ENCODE measurements at regions not wholly inside any gene's neighbourhood (a gene's known extent, or its start where the extent isn't known, plus 50 kb on each side); places are given as distances from the start of the nearest gene placed in this dataset.

- Histone ChIP-seq H3K27ac (ENCODE audit: low read depth) (no peak overlapping the region), H3K36me3 (ENCODE audit: insufficient read depth) (no peaks in the 10 kb centered on the region), H3K4me1 (ENCODE audit: insufficient read depth) (no peaks in the 10 kb centered on the region), H3K4me3 (ENCODE audit: low read depth, low read length) (no peak overlapping the region)
- WGBS: 84% methylated on average over 1 of the region's 1 CpG
- DNase-seq (ENCODE audit: extremely low spot score): no peak
These were observed 253.1 kb upstream of the EDIL3 start for GRCh38 chr5:84637662-84638375.

- DNase-seq (ENCODE audit: extremely low spot score): no peak
- WGBS: 95% methylated on average over 22 of the region's 22 CpGs
These were observed 250.8 kb upstream of the EDIL3 start for GRCh38 chr5:84635235-84636055.

GRCh38 chr5:84634256-84634655 lies 249.6 kb upstream of the EDIL3 start:
- 89% methylated on average over 11 of the region's 11 CpGs for WGBS
- no peak overlapping the region for H3K4me3 ChIP-seq (ENCODE audit: low read depth, low read length)
- DNase-seq (ENCODE audit: extremely low spot score): no peak
- no peaks in the 10 kb centered on the region for H3K4me1 ChIP-seq (ENCODE audit: insufficient read depth)
- H3K36me3 ChIP-seq (ENCODE audit: insufficient read depth): no peaks in the 10 kb centered on the region
- no peak overlapping the region for H3K27ac ChIP-seq (ENCODE audit: low read depth)

More at GRCh38 chr5:84635235-84636055, 250.8 kb upstream of the EDIL3 start:
- Histone ChIP-seq H3K4me3 (ENCODE audit: low read depth, low read length) (no peak overlapping the region), H3K27ac (ENCODE audit: low read depth) (no peak overlapping the region), H3K36me3 (ENCODE audit: insufficient read depth) (no peaks in the 10 kb centered on the region), H3K4me1 (ENCODE audit: insufficient read depth) (no peaks in the 10 kb centered on the region)

GRCh38 chr5:84632418-84632817 lies 247.7 kb upstream of the EDIL3 start:
- Histone ChIP-seq H3K4me3 (ENCODE audit: low read depth, low read length) (no peak overlapping the region), H3K36me3 (ENCODE audit: insufficient read depth) (no peaks in the 10 kb centered on the region), H3K27ac (ENCODE audit: low read depth) (no peak overlapping the region), H3K4me1 (ENCODE audit: insufficient read depth) (no peaks in the 10 kb centered on the region)
- DNase-seq (ENCODE audit: extremely low spot score): no peak
- 88% methylated on average over 3 of the region's 3 CpGs for WGBS

GRCh38 chr5:84628918-84629317 lies 244.2 kb upstream of the EDIL3 start:
- no peak overlapping the region for H3K27ac ChIP-seq (ENCODE audit: low read depth)
- no peaks in the 10 kb centered on the region for H3K4me1 ChIP-seq (ENCODE audit: insufficient read depth)
- 87% methylated on average over 2 of the region's 2 CpGs for WGBS
- H3K4me3 ChIP-seq (ENCODE audit: low read depth, low read length): no peak overlapping the region
- DNase-seq (ENCODE audit: extremely low spot score): no peak
- no peaks in the 10 kb centered on the region for H3K36me3 ChIP-seq (ENCODE audit: insufficient read depth)

GRCh38 chr5:84623019-84623418 lies 238.3 kb upstream of the EDIL3 start:
- H3K4me1 ChIP-seq (ENCODE audit: insufficient read depth): no peaks in the 10 kb centered on the region
- H3K4me3 ChIP-seq (ENCODE audit: low read depth, low read length): no peak overlapping the region
- no peak for DNase-seq (ENCODE audit: extremely low spot score)
- WGBS: 37% methylated on average over 2 of the region's 2 CpGs
- H3K27ac ChIP-seq (ENCODE audit: low read depth): no peak overlapping the region
- H3K36me3 ChIP-seq (ENCODE audit: insufficient read depth): no peaks in the 10 kb centered on the region

GRCh38 chr5:84622461-84622860 lies 237.8 kb upstream of the EDIL3 start:
- WGBS: 44% methylated on average over 3 of the region's 3 CpGs
- H3K4me1 ChIP-seq (ENCODE audit: insufficient read depth): no peaks in the 10 kb centered on the region
- no peaks in the 10 kb centered on the region for H3K36me3 ChIP-seq (ENCODE audit: insufficient read depth)
- no peak overlapping the region for H3K4me3 ChIP-seq (ENCODE audit: low read depth, low read length)
- H3K27ac ChIP-seq (ENCODE audit: low read depth): no peak overlapping the region
- no peak for DNase-seq (ENCODE audit: extremely low spot score)

GRCh38 chr5:84618262-84618661 lies 233.6 kb upstream of the EDIL3 start:
- DNase-seq (ENCODE audit: extremely low spot score): no peak
- H3K4me3 ChIP-seq (ENCODE audit: low read depth, low read length): no peak overlapping the region
- no peak overlapping the region for H3K27ac ChIP-seq (ENCODE audit: low read depth)
- 46% methylated on average over 1 of the region's 1 CpG for WGBS
- H3K36me3 ChIP-seq (ENCODE audit: insufficient read depth): no peaks in the 10 kb centered on the region
- H3K4me1 ChIP-seq (ENCODE audit: insufficient read depth): no peaks in the 10 kb centered on the region

- no peak for DNase-seq (ENCODE audit: extremely low spot score)
- Histone ChIP-seq H3K27ac (ENCODE audit: low read depth) (no peak overlapping the region), H3K36me3 (ENCODE audit: insufficient read depth) (no peaks in the 10 kb centered on the region), H3K4me1 (ENCODE audit: insufficient read depth) (no peaks in the 10 kb centered on the region), H3K4me3 (ENCODE audit: low read depth, low read length) (no peak overlapping the region)
- WGBS: 67% methylated on average over 3 of the region's 3 CpGs
These were observed 230.2 kb upstream of the EDIL3 start for GRCh38 chr5:84614906-84615305.

- H3K27ac ChIP-seq (ENCODE audit: low read depth): no peak overlapping the region
- WGBS: 76% methylated on average over 5 of the region's 5 CpGs
These were observed 222.1 kb upstream of the EDIL3 start for GRCh38 chr5:84606784-84607183.

GRCh38 chr5:84605241-84605640 lies 220.6 kb upstream of the EDIL3 start:
- Histone ChIP-seq H3K27ac (ENCODE audit: low read depth) (no peak overlapping the region), H3K4me1 (ENCODE audit: insufficient read depth) (no peaks in the 10 kb centered on the region), H3K4me3 (ENCODE audit: low read depth, low read length) (no peak overlapping the region), H3K36me3 (ENCODE audit: insufficient read depth) (no peaks in the 10 kb centered on the region)
- DNase-seq (ENCODE audit: extremely low spot score): no peak
- WGBS: 69% methylated on average over 3 of the region's 3 CpGs

More at GRCh38 chr5:84606784-84607183, 222.1 kb upstream of the EDIL3 start:
- Histone ChIP-seq H3K4me1 (ENCODE audit: insufficient read depth) (no peaks in the 10 kb centered on the region), H3K36me3 (ENCODE audit: insufficient read depth) (no peaks in the 10 kb centered on the region), H3K4me3 (ENCODE audit: low read depth, low read length) (no peak overlapping the region)
- DNase-seq (ENCODE audit: extremely low spot score): no peak

- Histone ChIP-seq H3K27ac (ENCODE audit: low read depth) (no peak overlapping the region), H3K36me3 (ENCODE audit: insufficient read depth) (no peaks in the 10 kb centered on the region), H3K4me3 (ENCODE audit: low read depth, low read length) (no peak overlapping the region), H3K4me1 (ENCODE audit: insufficient read depth) (no peaks in the 10 kb centered on the region)
- no peak for DNase-seq (ENCODE audit: extremely low spot score)
- 64% methylated on average over 3 of the region's 3 CpGs for WGBS
These were observed 219.0 kb upstream of the EDIL3 start for GRCh38 chr5:84603568-84604185.

- Histone ChIP-seq H3K4me3 (ENCODE audit: low read depth, low read length) (no peak overlapping the region), H3K36me3 (ENCODE audit: insufficient read depth) (no peaks in the 10 kb centered on the region), H3K4me1 (ENCODE audit: insufficient read depth) (no peaks in the 10 kb centered on the region), H3K27ac (ENCODE audit: low read depth) (no peak overlapping the region)
- no peak for DNase-seq (ENCODE audit: extremely low spot score)
- 76% methylated on average over 1 of the region's 1 CpG for WGBS
These were observed 217.7 kb upstream of the EDIL3 start for GRCh38 chr5:84602371-84602771.

GRCh38 chr5:84599964-84600363 lies 215.3 kb upstream of the EDIL3 start:
- WGBS: 87% methylated on average over 3 of the region's 3 CpGs
- no peak for DNase-seq (ENCODE audit: extremely low spot score)
- Histone ChIP-seq H3K4me1 (ENCODE audit: insufficient read depth) (no peaks in the 10 kb centered on the region), H3K4me3 (ENCODE audit: low read depth, low read length) (no peak overlapping the region), H3K27ac (ENCODE audit: low read depth) (no peak overlapping the region), H3K36me3 (ENCODE audit: insufficient read depth) (no peaks in the 10 kb centered on the region)

Measured in urinary bladder (tissue), 3 donors.